Right renal pelvis (tissue), 4 donors: ENCODE measurements at regions not wholly inside any gene's neighbourhood (a gene's known extent, or its start where the extent isn't known, plus 50 kb on each side); places are given as distances from the start of the nearest gene placed in this dataset.

Source experiments
- DNase-seq, 4 donors: peaks; one replicate each; pipeline ENCODE4 v3.0.0-alpha.2; 2013; ENCODE audit warnings: low read depth in 4 of 4, low spot score in 3 of 4, missing footprints in 1 of 4

DNA sequence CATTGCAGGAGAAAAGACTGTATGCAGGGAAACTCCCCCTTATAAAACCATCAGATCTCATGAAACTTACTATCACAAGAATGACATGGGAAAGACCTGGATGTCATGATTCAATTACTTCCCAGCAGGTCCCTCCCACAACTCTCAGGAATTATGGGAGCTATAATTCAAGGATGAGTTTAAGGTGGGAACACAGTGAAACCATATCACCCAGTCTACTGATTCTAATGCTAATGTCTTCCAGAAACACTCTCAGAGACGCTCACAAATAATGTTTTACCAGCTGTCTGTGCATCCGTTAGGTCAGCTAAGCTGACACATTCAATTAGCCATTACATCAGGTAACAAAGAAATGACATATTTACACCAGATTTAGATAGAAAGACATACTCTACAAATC, 637.9 kb downstream of the NLGN4Y start:
- no peak for DNase-seq

- no peak for DNase-seq
Measured at GRCh38 chrY:15179890-15180289, 655.6 kb downstream of the NLGN4Y start.

DNA sequence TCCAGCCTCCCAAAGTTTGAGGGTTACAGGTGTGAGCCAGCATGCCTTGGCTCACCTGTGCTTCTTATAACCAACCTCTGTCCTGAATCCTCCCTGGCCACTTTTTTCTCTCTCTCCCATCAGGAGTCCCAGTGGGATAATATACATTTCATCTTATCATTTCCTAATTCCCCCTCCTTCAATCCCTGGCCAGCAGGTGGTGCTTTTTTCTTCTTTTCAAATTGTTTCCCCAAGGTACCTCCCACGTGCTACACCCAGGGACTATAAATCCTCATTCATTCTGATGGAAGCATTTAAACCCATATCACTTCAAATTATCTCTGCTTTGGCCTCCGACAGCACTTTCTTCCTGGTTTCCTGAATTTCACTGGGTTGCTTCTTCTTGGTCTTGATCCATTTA, 704.7 kb downstream of the NLGN4Y start:
- no peak for DNase-seq

GRCh38 chrY:15239596-15240132, 715.3 kb downstream of the NLGN4Y start:
- no peak for DNase-seq

DNA sequence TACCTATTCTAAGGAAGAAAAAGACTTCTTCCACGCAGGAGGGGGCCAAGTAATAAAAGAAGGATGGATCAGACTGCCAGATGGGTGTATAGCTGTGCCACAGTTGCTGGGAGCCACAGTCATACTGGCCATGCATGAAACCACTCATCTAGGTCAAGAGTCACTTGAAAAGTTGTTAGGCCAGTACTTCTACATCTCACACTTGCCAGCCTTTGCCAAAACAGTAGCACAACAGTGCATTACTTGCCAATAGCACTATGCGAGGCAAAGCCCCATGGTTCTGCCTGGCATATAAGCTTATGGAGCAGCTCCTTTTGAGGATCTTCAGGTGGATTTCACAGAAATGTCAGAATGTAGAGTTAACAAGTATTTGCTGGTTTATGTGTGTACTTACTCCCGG, 735.0 kb downstream of the NLGN4Y start:
- DNase-seq = no peak

DNA sequence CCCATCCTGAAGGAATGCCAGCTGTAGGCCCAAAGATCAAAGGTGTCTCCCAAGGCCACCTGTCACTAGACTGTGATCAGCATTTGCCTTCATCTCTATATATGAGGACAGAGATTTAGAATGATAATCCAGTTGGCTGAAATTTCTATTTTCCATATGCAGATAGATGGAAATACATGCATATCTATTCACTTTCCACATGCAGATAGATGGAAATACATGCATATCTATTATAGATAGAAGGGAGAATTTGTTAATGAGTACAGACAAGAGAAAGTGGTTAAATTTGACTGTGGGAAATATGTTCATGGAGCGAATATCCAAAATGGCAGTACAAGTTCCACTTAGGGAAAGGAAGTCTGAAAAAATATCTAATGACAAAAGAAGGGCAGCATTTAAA, 762.2 kb downstream of the NLGN4Y start:
- DNase-seq = no peak

- DNase-seq = no peak
Measured at GRCh38 chrY:15289821-15290220, 765.5 kb downstream of the NLGN4Y start.

- DNase-seq = no peak
Measured at GRCh38 chrY:15292881-15293280, 768.6 kb downstream of the NLGN4Y start.

DNA sequence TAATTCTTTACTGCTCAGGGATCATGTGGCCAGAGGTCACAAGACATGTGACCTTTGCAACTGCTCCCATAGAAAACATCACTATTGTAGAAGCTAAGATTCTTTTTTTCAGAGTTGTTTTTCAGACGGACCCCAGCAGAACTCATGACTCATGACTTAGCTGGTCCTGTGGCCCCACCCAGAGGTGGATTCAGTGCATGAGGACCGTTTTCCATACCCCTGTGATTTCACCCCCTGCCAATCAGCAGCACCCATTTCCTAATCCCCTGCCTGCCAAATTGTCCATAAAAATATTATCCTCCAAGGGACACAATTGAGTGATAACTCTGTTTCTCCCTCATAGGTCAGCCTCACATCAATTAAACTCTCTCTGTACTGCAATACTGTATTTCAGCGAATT, 777.5 kb downstream of the NLGN4Y start:
- DNase-seq = no peak

- no peak for DNase-seq
Measured at GRCh38 chrY:15312166-15312565, 787.8 kb downstream of the NLGN4Y start.

- DNase-seq = no peak
Measured at GRCh38 chrY:15324189-15324588, 799.9 kb downstream of the NLGN4Y start.

DNA sequence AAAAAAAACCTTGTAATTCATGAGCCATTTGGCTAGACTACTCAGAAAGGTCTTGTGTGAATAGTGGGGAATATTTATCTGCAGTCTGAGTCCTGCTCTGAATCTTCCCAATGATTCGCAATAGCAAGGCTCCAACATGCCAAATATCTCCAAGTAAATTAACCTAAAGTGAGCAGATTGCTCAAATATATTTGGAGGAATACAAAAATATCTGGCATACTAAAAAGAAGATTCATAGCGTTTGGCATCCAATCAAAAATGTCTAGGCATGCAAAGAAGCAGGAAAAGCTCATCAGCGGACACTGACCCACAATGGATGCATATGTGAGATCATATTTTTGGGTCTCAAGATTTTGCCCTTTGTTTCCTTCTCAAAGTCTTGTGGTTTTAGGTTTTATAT, 800.9 kb downstream of the NLGN4Y start:
- no peak for DNase-seq

- no peak for DNase-seq
Measured at GRCh38 chrY:15326673-15327072, 802.3 kb downstream of the NLGN4Y start.

- DNase-seq = no peak
Measured at GRCh38 chrY:15328848-15329247, 804.5 kb downstream of the NLGN4Y start.

DNA sequence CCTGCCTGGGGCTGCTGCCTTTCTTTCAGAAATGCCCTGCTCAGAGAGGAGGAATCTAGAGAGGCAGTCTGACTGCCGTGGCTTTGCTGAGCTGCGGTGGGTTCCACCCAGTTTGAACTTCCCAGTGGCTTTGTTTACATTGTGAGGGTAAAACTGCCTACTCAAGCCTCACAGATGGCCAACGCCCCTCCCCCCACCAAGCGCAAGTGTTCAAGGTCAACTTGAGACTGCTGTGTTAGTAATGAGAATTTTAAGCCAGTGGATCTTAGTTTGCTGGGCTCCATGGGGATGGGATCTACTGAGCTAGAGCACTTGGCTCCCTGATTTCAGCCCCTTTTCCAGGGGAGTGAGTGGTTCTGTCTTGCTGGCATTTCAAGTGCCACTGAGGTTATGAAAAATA, 819.2 kb downstream of the NLGN4Y start:
- no peak for DNase-seq

- DNase-seq = no peak
Measured at GRCh38 chrY:15345471-15346155, 821.3 kb downstream of the NLGN4Y start.

DNA sequence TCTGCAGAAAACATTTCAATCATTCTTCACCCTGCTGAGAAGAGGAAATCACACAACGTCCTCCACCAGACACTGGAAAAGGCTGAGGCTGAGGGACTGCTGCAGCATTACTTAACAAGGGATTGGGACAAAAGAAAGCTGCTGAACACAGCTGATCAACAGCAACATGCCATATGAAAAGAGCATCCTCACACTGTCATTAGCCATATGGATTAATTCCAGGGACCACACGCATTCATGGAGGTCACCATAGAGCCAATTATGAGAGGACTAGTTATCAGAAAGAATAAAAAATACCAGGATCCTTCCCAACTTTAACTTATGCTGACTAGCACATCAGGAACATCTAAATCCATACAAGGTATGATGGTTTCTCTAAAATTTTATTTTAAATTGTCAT, 825.0 kb downstream of the NLGN4Y start:
- no peak for DNase-seq

GRCh38 chrY:15355321-15355720, 831.0 kb downstream of the NLGN4Y start:
- DNase-seq = no peak

DNA sequence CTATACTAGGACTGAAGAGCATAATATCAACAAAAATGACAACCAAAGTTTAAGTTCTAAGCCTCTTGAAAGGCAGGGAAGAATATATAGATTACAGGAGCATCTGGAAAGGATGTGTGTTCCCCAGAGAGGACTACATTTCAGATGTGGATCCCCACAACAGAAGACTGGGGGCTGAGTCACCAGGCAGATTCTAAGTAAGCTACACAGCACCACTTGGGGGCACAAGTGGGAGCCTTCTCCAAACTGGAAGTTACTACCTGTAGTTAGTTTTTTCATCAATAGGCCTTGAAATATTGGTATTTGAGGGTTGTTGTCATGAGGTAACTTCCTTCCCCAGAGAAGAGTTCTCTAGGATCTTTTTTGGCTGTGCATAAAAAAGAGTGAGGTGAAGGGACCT, 836.1 kb downstream of the NLGN4Y start:
- DNase-seq = no peak

- no peak for DNase-seq
Measured at GRCh38 chrY:15364996-15365395, 840.7 kb downstream of the NLGN4Y start.

- DNase-seq = no peak
Measured at GRCh38 chrY:15368786-15369185, 844.5 kb downstream of the NLGN4Y start.

GRCh38 chrY:15385178-15385577, 860.8 kb downstream of the NLGN4Y start:
- DNase-seq = no peak
